Left ventricle myocardium inferior (tissue), 1 donor: ENCODE measurements at regions not wholly inside any gene's neighbourhood (a gene's known extent, or its start where the extent isn't known, plus 50 kb on each side); places are given as distances from the start of the nearest gene placed in this dataset.

Experiments
- DNase-seq: peaks from one replicate; pipeline ENCODE4 v3.0.0-alpha.2; 2020
- H3K27ac ChIP-seq: fragments of 200-600 bp; replicated peaks from 2 replicates; pipeline ENCODE4 v1.8.0; 2021
- H3K27me3 ChIP-seq: fragments of 200-600 bp; 2 replicates; pipeline ENCODE4 v1.8.0; 2021; ENCODE audit warnings: low read depth
- H3K36me3 ChIP-seq: fragments of 200-600 bp; 2 replicates; pipeline ENCODE4 v1.8.0; 2021
- H3K4me1 ChIP-seq: fragments of 200-600 bp; 2 replicates; pipeline ENCODE4 v1.8.0; 2021
- H3K4me3 ChIP-seq: fragments of 200-600 bp; 2 replicates; pipeline ENCODE4 v1.8.0; 2021; ENCODE audit warnings: mild to moderate bottlenecking, moderate library complexity
- H3K9me3 ChIP-seq: fragments of 200-600 bp; replicated peaks from 2 replicates; pipeline ENCODE4 v1.8.0; 2021
- CTCF ChIP-seq: fragments of 200-600 bp; IDR thresholded peaks from 2 replicates; pipeline ENCODE4 v1.8.0; 2021; ENCODE audit warnings: antibody characterized with exemption, mild to moderate bottlenecking, borderline replicate concordance
- intact Hi-C: fragments of 100-400 bp; cut with micrococcal nuclease; formaldehyde crosslinking; loops from one replicate; pipeline ENCODE4 v1.11.0; 2022
- donor health status: DM: no; HTN: yes; CAD: no; lungs with severe emphysema.

- no peak overlapping the region for H3K27ac ChIP-seq
- H3K4me1 ChIP-seq = no peaks in the 10 kb centered on the region
- intact Hi-C loops = no loop called here
- no peak overlapping the region for H3K4me3 ChIP-seq
- TF ChIP-seq CTCF = no peak
- no peaks in the 10 kb centered on the region for H3K36me3 ChIP-seq
- no peak for DNase-seq
- H3K9me3 ChIP-seq = no peaks in the 10 kb centered on the region
- no peaks in the 10 kb centered on the region for H3K27me3 ChIP-seq
Measured at GRCh38 chr2:103335403-103335802, 573.6 kb downstream of the TMEM182 start.

DNA sequence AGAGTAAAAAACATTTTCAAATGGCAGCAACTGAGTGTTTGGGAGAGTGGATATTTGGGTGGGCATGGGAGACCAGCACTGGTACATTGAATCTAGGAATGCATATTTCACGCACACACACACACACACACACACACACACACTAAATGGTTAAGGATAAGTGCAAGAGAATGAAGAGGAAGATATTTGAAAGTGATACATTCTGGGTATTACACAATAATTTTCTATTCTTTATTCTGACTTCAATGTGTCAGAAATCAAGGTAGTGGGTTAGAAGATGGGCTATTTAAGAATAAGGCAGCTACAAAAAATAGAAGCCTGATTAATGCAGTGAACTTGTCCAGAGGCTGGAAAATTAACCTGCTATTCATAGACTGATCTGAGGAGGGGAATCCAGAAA lies 577.0 kb downstream of the TMEM182 start:
- DNase-seq = no peak
- Histone ChIP-seq H3K9me3 (peaks cover 14% of the 10 kb centered on the region), H3K36me3 (no peaks in the 10 kb centered on the region), H3K4me3 (no peak overlapping the region), H3K27me3 (no peaks in the 10 kb centered on the region), H3K27ac (no peak overlapping the region), H3K4me1 (no peaks in the 10 kb centered on the region)
- no peak for TF ChIP-seq CTCF
- intact Hi-C loops = no loop called here

DNA sequence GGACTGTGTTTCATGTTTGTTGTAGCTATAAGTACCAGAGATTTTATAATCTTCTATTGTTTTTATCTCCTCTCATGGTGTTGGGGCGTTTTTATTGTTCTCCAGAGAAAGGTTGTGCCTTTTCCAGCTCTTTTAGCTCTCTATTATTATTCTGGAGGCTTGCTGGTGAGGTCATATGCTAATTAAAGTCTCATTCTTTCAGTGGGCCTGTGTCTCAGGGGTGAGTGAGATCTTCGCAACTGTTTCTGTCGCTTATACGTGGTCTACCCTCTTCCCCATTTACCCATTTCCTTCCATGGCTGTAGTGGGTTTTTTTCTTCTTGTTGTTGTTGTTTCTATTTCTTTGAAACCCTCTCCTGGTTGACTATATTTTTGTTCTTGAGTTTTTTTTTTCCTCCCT lies 584.9 kb downstream of the TMEM182 start:
- intact Hi-C loops = no loop called here
- Histone ChIP-seq H3K4me3 (no peak overlapping the region), H3K4me1 (no peaks in the 10 kb centered on the region), H3K9me3 (peaks cover 47% of the 10 kb centered on the region), H3K27me3 (no peaks in the 10 kb centered on the region), H3K36me3 (no peaks in the 10 kb centered on the region), H3K27ac (no peak overlapping the region)
- no peak for TF ChIP-seq CTCF
- no peak for DNase-seq

- intact Hi-C loops = no loop called here
- DNase-seq = no peak
- TF ChIP-seq CTCF = no peak
- Histone ChIP-seq H3K9me3 (peaks cover 1% of the 10 kb centered on the region), H3K27ac (no peak overlapping the region), H3K4me3 (no peak overlapping the region), H3K36me3 (no peaks in the 10 kb centered on the region), H3K4me1 (no peaks in the 10 kb centered on the region), H3K27me3 (no peaks in the 10 kb centered on the region)
Measured at GRCh38 chr2:103353774-103354173, 591.9 kb downstream of the TMEM182 start.

DNA sequence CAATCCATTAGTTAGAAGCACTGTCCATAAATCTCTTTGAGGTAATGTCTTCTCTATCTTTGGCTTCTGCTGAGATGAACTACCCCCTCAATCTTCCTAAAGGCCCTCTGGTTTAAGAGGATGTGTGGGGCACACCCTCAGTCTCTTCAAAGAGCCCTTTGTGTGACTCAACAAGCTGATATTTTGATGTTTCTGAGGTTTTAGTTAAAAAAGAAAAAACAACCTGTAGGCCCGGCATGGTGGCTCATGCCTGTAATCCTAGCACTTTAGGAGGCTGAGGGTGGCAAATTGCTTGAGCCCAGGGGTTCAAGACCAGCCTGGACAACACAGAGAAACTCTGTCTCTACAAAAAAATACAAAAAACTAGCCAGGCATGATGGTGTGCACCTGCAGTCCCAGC lies 593.5 kb downstream of the TMEM182 start:
- no peak for DNase-seq
- intact Hi-C loops = no loop called here
- Histone ChIP-seq H3K27me3 (no peaks in the 10 kb centered on the region), H3K27ac (no peak overlapping the region), H3K4me3 (no peak overlapping the region), H3K4me1 (no peaks in the 10 kb centered on the region), H3K36me3 (no peaks in the 10 kb centered on the region), H3K9me3 (peaks cover 11% of the 10 kb centered on the region)
- no peak for TF ChIP-seq CTCF

DNA sequence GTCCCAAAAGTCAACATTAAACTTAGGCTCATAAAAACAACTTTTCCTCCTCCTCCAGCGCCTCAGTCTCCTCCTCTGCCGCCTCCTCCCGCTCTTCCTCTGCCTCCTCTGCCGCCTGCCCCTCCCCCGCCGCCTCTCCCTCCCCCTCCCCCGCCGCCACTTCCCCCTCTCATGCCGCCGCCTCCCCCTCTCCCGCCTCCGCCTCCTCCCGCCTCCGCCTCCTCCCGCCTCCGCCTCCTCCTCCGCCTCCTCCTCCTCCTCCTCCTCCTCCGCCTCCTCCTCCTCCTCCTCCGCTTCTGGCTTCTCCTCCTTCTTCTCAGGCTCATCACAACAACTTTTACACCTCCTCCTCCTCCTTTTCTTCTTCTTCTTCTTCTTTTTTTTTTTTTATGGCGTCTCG lies 599.9 kb downstream of the TMEM182 start:
- no peak for DNase-seq
- Histone ChIP-seq H3K27me3 (no peaks in the 10 kb centered on the region), H3K9me3 (peaks cover 19% of the 10 kb centered on the region), H3K36me3 (no peaks in the 10 kb centered on the region), H3K27ac (no peak overlapping the region), H3K4me1 (no peaks in the 10 kb centered on the region), H3K4me3 (no peak overlapping the region)
- TF ChIP-seq CTCF = no peak
- intact Hi-C loops = no loop called here
